ENCODE measurements at regions not wholly inside any gene's neighbourhood (a gene's known extent, or its start where the extent isn't known, plus 50 kb on each side); places are given as distances from the start of the nearest gene placed in this dataset.
A peak's percentile ranks its signal among the peaks of the same experiment; 100 is the strongest.
"Not testable (repeated sequence)": the region's sequence is repeated elsewhere in the genome, so short reads cannot be mapped to it uniquely, and the experiment has no call there.

DNA sequence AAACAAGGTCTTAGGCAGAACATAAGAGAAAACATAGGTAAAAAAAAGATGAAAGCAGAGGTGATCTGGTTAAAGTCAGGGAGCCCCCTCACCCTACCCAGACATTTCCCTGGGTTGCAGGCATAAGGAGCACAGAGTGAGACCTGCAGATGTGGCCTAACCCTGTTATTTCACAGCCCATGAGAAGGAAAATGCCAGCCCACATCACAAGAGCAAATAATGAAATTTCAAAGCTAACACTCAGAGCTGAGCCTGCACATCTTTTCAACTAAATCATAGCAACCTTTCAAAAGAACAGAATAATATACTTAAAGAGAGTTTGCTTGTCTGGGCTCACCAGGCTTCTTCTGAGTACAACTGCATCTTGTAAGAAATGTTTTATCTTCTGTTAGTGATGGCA lies 295.4 kb downstream of the RPAP3 start:
- no peak for DNase-seq (ENCODE audit: low read depth)

DNA sequence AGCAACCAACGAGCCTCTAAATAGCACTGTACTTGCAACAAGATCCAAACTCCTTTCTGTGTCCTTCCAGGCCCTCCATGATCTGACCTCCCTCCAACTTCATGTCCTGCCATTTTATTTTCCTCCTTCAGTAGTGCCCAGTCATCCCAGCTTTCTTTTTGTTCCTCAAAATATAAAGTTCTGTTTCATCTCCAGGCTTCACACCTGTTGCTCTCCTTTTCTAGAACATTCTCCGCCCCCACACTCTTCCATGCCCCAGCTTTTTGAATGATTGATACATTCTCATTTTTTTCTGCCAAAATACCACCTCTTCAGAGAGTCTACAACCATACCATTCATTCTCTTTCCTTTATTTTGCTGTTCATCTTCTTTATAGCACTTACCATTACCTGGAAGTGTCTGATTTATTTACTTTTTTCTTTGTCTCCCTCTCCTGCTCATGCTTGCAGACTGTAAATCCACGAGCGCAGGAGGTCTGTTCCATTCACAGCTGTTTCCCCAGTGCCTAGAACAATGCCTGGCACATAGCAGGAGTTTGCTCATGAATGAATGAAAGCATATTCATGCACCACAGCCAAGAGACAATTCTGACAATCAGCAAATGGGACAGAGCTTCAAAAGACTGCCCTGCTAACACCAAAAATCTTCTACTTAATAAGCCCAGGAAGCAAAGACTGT lies 296.4 kb downstream of the RPAP3 start:
- no peak for DNase-seq (ENCODE audit: low read depth)

DNA sequence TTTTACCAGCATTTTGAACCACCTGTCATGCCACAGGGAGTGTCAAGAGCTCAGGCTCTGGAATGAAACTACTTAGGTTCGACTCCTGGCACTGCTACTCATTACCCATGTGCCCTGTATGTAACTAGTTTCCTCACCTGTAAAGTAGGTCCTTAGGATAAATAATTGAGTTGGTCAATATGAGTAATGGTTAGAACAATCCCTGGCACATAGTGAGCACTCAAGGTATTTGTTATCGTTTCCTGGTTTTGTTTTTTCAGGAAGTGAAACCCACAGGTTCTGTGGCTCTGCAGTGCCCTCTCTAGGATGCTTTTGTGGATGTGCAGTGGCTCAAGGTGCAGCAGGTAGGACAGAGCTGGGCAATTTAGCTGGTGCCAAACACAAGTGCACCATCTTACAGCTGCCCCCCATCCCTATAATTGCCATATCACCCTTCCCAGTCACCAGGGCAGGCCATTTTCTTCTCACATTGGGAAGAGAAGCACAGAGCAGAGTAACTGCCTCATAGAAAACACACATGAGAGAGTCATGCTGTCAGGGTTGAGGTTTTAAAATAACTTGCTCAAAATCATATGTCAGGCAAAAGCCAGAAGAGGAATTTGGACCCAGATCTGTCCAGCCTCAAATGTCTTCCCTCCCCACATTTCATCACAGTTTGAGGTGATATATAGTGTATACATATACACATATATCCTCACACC lies 297.5 kb downstream of the RPAP3 start:
- no peak for DNase-seq (ENCODE audit: low read depth)

DNA sequence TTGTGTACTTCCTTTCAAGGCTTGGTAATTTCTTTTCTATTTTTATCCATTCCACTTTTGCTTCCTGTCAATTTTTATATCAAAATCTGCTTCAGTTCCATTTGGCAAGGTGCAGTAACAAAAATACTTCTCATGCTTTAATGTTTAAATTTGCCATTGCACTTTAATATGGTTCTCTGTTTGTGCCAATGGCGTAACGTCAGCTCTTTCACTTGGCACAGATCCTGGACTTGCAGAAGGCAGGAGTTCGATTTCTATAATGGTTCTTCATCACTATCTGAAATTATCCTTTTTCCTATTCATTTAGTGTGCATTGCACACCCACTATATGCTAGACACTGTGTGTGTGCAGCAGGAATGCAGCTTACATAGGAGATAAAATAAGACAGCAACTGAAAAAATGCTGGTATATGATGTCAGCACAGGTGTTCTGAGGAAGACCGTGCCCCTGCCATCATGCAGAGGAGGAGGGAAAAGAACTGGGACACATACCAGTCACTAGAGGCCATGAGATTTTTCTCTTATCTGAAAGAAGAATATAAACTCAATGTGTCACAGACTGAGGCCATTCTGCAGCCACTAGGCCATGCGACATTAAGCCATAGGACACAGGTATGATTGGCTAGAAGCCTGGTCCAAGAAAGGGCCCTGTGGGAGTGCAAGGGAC lies 298.2 kb downstream of the RPAP3 start:
- no peak for DNase-seq (ENCODE audit: low read depth)

DNA sequence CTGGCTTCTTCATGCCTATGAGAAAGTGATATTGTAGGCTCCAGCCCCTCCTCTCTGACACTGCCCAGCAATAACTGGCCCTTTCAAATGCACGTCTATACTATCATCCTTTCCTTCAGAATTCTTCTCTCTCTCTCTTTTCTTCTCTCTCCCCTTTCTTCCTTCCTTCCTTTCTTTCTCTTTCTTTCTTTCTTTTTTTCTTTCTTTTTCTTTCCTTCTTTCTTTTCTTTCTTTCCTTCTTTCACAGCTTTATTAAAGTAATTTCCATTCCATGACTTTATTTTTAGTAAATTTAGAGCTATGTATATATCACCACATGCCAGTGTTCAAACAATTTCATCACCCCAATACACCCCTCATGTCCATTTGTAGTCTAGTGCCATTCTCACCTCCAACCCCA lies 302.1 kb downstream of the RPAP3 start:
- no peak for DNase-seq (ENCODE audit: low read depth)

DNA sequence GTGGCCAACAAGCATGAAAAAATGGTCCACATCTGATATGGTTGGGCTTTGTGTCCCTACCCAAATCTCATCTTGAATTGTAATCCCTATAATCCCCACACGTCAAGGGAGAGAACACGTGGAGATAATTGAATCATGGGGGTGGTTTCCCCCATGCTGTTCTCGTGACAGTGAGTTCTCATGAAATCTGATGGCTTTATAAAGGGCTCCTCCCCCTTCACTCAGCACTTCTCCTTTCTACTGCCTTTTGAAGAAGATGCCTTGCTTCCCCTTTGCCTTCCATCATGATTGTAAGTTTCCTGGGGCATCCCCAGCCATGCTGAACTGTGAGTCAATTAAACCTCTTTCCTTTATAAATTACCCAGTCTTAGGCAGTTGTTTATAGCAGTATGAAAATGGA lies 304.6 kb downstream of the RPAP3 start:
- DNase-seq (ENCODE audit: low read depth) = not testable (repeated sequence)

DNA sequence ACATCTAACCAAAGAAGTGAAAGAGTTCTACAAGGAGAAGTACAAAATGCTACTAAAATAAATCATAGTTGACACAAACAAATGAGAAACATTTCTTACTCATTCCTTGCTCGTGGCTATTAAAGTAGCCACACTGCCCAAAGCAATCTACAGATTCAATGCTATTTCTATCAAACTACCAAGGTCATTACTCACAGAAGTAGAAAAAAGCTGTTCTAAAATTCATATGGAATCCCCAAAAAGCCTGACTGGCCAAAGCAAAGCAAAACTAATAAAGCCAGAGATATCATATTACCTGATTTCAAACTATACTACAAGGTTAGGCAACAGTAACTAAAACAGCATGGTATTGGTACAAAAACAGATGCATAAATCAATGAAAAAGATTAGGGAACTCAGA lies 305.6 kb downstream of the RPAP3 start:
- no peak for DNase-seq (ENCODE audit: low read depth)

DNA sequence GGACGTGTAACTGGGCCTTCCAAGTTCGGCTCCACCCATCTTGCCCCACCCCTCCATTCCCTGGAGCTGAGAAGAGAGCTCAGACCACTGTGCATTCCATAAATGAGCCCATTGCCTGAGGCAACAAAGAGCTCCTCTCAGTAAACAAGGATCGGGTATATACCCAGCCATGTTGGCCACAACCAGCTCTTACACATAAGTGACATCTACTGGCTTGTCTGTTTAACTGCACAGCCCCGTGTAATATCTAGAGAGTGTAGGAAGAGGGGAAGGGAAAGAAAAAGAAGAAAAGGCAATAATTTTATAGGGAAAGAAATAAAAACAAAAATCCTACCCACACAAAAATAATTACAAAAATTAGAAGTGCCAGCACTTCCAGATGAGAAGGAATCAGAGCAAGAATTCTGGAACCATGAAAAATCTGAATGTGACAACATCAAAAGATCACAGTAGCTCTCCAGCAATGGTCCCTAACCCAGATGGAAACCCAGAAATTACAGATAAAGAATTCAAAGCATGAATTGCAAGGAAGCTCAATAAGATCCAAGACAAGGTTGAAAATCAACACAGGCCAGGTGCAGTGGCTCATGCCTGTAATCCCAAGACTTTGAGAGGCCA lies 308.1 kb downstream of the RPAP3 start:
- no peak for DNase-seq (ENCODE audit: low read depth)

DNA sequence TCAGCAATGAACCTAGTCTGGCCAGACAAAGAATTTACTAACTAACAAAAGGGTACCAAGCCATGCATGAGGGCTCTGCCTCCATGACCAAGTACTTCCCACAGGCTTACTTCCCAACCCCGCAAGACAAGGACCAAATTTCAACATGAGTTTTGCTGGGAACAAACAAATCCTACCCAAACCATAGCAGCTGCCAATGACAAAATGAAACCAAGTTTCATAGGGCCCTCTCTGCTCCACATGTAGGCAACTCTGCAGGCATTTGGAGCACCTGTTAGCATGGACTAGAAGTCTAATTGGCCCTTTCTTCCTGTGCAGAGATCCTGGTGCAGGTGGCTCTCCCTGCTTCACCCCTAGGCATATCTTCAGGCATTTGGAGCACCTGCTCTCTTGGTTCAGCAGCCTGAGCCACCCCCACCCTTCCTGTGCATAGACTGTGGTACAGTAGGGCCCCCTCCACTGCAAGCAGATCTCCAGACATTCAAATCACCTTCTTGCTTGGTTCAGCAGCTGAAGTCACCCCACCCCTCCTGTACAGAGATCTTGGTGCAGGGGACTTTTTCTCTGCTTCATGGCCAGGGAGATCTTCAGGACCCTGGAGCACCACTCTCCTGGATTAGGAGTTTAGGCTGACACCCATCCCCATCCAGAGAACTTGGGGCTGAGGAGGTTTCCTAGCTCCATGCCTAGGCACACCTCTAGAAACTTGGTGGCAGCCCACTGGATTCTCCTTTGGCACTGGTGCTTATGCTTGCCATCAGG lies 308.7 kb downstream of the RPAP3 start:
- no peak for DNase-seq (ENCODE audit: low read depth)

DNA sequence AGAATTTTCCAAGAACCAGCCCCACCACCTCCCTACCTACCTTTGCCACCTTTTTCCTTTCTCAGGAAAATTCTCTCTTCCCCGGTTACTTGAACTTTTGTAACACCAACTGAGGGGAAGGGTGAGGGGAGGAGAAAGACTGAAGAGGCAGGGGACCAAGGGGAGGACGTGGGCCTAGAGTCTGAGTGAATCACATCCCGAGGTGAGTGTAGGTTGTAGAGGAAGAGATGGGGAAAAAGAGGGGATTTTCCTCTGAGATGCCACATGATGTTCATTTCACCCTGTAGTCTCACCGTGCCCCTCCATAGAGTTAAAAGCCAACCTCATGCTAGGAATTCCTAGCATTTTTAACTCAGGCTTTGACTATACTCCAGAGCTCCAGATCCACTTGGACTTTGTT lies 311.8 kb downstream of the RPAP3 start:
- DNase-seq (ENCODE audit: low read depth) = no peak

DNA sequence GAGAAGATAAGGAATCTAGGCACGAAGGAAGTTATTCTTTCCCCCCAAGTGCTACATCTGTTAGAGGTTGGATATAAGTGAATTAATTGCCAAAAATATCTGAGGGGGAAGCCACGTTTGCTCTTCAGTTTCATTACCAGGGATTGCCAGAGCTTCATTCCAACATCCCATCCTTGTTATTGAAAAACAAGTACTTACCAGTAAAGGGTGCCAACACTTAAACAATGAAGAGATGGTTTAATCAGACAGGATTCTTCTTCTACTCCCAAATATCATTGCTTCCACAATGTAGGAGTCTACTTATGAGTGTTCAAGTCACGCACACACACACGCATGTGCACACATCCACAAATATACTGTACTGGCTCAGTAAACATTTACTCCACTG lies 312.4 kb downstream of the RPAP3 start:
- no peak for DNase-seq (ENCODE audit: low read depth)

DNA sequence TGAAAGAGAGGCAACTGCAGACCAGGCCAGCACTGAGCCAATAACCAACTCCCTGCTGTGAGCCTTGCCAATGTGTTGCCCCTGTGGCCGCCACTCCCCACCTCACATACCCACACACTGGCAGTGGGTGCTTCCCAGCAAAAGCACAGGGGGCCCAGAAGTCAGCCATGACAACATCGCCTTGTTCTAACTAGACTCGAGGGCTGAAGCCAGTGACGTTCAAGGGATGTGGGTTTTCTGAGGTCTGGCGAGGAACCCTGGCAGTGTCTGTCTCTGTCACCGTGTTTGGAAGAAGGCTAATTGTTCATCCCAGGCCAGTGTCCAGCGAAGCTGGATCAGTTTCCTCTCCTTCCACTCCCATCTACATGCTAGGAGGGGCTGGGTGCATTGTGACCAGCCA lies 311.8 kb upstream of the AMIGO2 start:
- no peak for DNase-seq (ENCODE audit: low read depth)

DNA sequence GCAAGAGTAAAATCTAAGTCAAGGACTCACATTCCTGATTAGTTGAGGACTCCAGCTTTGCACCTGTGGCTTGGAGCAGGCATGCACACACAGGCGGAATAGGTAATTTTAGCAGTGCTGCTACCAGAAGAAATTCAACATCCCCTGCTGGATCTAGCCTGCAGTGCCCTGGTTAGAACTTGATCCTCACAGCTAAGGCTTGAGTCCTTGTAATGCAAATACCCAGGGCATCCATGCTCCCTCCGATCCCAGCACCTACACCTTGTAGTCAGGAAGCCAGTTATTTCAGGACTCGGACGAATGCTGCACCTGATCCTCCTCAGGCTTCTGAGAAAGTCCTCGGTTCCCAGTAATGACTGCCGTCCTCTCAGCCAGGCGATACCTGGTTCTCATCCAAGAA lies 309.0 kb upstream of the AMIGO2 start:
- DNase-seq (ENCODE audit: low read depth) = no peak

DNA sequence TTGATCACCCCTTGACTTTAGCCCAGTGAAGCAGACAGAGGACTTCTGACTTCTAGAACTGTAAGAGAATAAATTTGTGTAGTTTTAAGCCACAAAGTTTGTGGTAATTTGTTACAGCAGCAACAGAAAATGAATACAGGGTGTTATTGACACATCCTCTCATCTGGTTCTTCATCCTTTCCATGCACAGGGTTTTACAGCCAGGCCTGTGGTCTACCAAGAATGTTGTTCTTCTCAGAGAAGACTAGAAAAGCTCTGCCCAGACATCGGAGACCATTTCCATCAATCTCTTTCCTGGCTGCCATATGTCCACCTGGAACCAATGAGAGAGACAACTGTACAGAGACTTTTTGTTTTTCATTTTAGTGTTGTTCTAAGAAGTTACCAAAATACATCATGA lies 308.2 kb upstream of the AMIGO2 start:
- DNase-seq (ENCODE audit: low read depth) = no peak

DNA sequence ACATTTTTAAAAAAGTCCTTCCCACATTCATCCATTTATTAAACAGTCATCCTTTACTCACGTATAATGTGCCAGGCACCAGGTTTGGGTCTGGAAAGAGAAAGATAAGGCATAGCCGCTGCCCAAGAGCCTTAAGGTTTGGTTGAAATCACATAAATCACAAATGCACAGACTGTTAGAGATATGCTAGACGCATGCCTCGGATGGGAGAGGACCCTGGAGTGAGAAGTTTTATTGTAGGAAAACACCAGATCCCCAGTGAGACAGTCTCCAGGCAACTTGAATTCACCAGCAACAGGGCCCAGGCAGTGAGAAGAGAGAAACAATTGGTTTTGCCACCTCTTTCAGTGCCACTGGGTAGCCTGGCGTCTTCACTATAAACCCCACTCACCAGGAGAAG lies 305.9 kb upstream of the AMIGO2 start:
- no peak for DNase-seq (ENCODE audit: low read depth)

DNA sequence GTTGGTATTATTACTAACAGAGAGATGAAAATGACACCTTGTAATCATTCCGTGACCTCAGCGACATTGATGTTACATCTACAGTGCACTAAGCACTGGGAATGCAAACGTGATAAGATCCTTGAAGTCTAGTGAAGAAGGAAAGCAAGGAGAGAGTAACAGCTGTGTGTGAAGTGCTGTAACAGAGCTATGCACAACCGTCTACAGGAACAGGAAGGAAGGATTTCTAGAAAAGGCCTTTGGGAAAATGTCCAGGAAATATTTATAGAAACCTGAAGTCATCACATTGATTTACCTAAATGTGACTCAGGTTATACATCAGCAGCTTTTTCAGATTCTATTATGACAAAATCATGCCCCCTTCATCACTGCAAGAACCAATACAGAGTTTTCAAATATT lies 304.2 kb upstream of the AMIGO2 start:
- DNase-seq (ENCODE audit: low read depth) = no peak

DNA sequence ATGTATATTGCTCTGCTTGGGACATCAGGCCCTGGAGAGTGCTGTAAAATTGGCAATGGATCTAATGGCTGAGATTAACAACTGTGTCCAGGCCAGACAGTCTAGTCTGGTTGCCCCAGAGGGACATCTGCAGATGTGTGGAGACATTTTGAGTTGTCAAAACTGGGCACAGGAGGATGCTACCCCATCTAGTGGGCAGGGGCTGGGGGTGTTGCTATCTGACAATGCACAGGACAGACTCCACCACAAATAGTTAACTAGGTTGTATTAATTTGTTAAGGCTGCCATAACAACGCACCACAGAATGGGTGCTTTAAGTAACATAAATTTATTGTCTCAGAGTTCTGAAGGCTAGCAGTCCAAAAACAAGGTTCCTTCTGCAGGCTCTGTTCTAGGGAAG lies 302.5 kb upstream of the AMIGO2 start:
- DNase-seq (ENCODE audit: low read depth) = no peak

DNA sequence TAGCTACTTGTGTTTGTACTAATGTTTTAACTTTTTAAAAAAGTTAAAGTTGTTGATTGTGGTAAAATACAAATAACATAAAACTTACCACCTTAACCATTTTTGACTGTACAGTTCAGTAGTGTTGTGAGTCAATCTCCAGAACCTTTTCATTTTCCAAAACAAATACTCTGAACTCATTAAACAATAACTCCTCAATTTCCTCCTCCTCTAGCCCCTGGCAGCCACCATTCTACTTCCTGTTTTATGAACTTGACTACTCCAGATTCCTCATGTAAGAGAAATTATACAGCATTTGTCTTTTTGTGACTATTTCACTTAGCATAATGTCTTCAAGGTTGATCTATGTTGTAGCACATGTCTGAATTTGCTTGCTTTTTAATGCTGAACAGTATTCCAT lies 299.1 kb upstream of the AMIGO2 start:
- no peak for DNase-seq (ENCODE audit: low read depth)

DNA sequence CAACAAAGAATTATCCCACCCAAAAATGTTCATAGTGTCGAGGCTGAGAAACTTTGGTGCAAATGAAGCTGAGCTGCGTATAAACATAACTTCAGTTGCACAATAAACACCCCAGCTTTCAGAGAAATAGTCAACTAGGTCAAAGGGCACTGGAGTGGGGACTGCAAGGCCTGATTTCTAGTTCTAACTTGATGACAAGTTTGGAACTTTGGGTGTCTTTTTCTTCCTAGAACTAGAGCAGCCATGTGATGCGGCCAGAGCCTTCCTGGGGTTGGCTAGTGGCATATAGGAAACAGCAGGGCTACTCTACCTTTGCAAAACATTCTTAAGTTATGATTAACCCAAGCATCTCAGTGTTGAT lies 298.4 kb upstream of the AMIGO2 start:
- no peak for DNase-seq (ENCODE audit: low read depth)

DNA sequence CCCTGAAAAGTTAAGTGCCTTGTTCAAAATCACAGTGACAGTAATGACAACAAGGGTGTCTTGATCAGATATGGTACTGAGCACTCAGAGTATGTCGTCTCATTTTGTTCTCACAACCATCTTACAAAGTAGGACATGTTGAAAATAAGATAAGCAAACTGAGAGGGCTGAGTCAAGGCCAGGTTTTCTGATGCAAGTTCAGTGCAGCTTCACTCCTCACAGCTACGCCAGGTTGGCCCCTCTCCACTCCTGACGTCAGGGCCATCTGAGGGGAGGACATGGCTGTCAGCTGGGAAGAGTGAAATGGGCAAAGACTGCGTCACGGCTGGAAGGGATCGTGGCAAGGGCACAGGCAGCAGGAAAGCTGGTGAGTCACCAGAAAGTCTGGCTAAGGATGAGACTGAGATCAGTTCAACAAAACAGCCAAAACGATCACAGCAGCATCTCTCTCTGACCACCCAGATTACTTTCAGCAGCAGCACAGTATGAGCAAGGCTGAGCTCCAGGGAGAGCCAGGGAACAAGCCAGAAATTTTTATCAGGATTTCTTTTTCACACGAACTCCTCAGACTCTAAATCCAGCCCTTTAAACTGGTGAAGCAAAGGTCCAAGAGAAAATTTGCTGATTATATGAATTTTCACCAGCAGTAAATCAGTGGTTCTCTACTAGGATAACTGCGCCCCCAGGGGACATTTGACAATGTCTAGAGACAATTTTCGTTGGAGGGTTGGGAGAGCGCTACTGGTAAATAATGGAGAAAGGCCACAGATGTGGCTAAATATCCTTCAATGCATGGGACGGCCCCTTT lies 297.9 kb upstream of the AMIGO2 start:
- DNase-seq (ENCODE audit: low read depth) = peak; percentile 47

DNA sequence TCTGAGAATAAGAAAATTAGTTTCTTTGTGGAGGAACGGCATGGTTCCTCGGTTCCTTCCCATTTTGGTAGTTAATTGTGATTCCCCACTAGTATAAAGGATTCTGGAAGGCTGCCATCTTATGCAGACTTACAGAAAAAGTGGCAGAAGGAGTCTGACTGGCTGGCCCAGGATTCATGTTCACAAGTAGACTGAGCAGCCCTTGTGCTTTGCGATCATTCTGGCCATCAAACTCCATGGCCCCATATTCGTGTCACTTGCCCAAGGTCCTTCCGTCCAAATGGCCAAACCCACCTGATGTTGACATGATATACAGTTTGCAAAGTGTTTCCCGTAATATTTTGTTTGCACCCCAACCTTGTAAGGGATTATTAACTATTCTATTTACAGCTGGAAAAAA lies 297.2 kb upstream of the AMIGO2 start:
- DNase-seq (ENCODE audit: low read depth) = no peak
